SK-N-SH treated with all-trans-retinoic acid at 6 μM for 48 hours (cell line): ENCODE measurements at regions not wholly inside any gene's neighbourhood (a gene's known extent, or its start where the extent isn't known, plus 50 kb on each side); places are given as distances from the start of the nearest gene placed in this dataset.

Source experiments
- ATAC-seq: fragments of 200-7000 bp; cut with Tn5 transposase; 3 replicates; pipeline ENCODE4 v1.9.1; 2020; ENCODE audit warnings: mild to moderate bottlenecking, moderate library complexity
- BACH2 ChIP-seq: fragments of 250-450 bp; sonication (Bioruptor Pico); IDR thresholded peaks from 2 replicates; pipeline ENCODE4 v1.9.0; 2021; ENCODE audit warnings: mild to moderate bottlenecking, borderline replicate concordance
- CREB5 ChIP-seq: fragments of 250-450 bp; sonication (Bioruptor Pico); IDR thresholded peaks from 2 replicates; pipeline ENCODE4 v1.5.1; 2020; ENCODE audit warnings: low read depth, mild to moderate bottlenecking, moderate library complexity
- CSDC2 ChIP-seq: fragments of 250-450 bp; sonication (Bioruptor Pico); IDR thresholded peaks from 2 replicates; pipeline ENCODE4 v1.5.0; 2020; ENCODE audit warnings: mild to moderate bottlenecking, moderate library complexity
- CSRNP3 ChIP-seq: fragments of 250-450 bp; sonication (Bioruptor Pico); IDR thresholded peaks from 2 replicates; pipeline ENCODE4 v1.5.1; 2021; ENCODE audit warnings: mild to moderate bottlenecking, moderate library complexity
- ESRRG ChIP-seq: fragments of 250-450 bp; sonication (Bioruptor Pico); IDR thresholded peaks from 2 replicates; pipeline ENCODE4 v1.6.1; 2021; ENCODE audit warnings: mild to moderate bottlenecking
- OSR1 ChIP-seq: fragments of 250-450 bp; sonication (Bioruptor Pico); IDR thresholded peaks from 2 replicates; pipeline ENCODE4 v1.8.0; 2022; ENCODE audit warnings: moderate library complexity, mild to moderate bottlenecking, inconsistent platforms
- PATZ1 ChIP-seq: fragments of 250-450 bp; sonication (Bioruptor Pico); IDR thresholded peaks from 2 replicates; pipeline ENCODE4 v1.8.0; 2020; ENCODE audit warnings: mild to moderate bottlenecking, moderate library complexity, borderline replicate concordance
- POU6F1 ChIP-seq: fragments of 250-450 bp; sonication (Bioruptor Pico); IDR thresholded peaks from 2 replicates; pipeline ENCODE4 v1.8.0; 2021; ENCODE audit warnings: low read depth, mild to moderate bottlenecking, moderate library complexity, borderline replicate concordance
- PPARA ChIP-seq: fragments of 250-450 bp; sonication (Bioruptor Pico); IDR thresholded peaks from 2 replicates; pipeline ENCODE4 v1.5.0; 2020; ENCODE audit warnings: mild to moderate bottlenecking, borderline replicate concordance
- RARB ChIP-seq: fragments of 250-450 bp; sonication (Bioruptor Pico); IDR thresholded peaks from 2 replicates; pipeline ENCODE4 v1.8.0; 2021; ENCODE audit warnings: mild to moderate bottlenecking, moderate library complexity
- TCF4 ChIP-seq: fragments of 250-450 bp; sonication (Bioruptor Pico); IDR thresholded peaks from 2 replicates; pipeline ENCODE4 v1.8.0; 2021; ENCODE audit warnings: mild to moderate bottlenecking, moderate library complexity, borderline replicate concordance
- TSHZ2 ChIP-seq: fragments of 250-450 bp; sonication (Bioruptor Pico); IDR thresholded peaks from 2 replicates; pipeline ENCODE4 v1.5.0; 2020; ENCODE audit warnings: mild to moderate bottlenecking, moderate library complexity
- ZC3H10 ChIP-seq: fragments of 250-450 bp; sonication (Bioruptor Pico); IDR thresholded peaks from 2 replicates; pipeline ENCODE4 v1.5.1; 2021; ENCODE audit warnings: mild to moderate bottlenecking, moderate library complexity
- ZFP3 ChIP-seq: fragments of 250-450 bp; sonication (Bioruptor Pico); IDR thresholded peaks from 2 replicates; pipeline ENCODE4 v1.5.0; 2020; ENCODE audit warnings: mild to moderate bottlenecking, moderate library complexity
- ZFP30 ChIP-seq: fragments of 450-650 bp; formaldehyde crosslinking; IDR thresholded peaks from 2 replicates; pipeline ENCODE4 v1.5.0; 2022; ENCODE audit warnings: mild to moderate bottlenecking, moderate library complexity
- ZNF565 ChIP-seq: fragments of 450-650 bp; formaldehyde crosslinking; conservative IDR thresholded peaks from 2 replicates; pipeline ENCODE4 v1.5.0; 2020; ENCODE audit warnings: low read depth, mild to moderate bottlenecking, moderate library complexity
- ZNF70 ChIP-seq: fragments of 450-650 bp; formaldehyde crosslinking; IDR thresholded peaks from 2 replicates; pipeline ENCODE4 v1.5.0; 2020; ENCODE audit warnings: mild to moderate bottlenecking, moderate library complexity

- no peak for ATAC-seq
Measured at GRCh38 chr21:38077569-38077968, 161.3 kb upstream of the KCNJ6 start.

GRCh38 chr21:38080888-38081287 lies 164.6 kb upstream of the KCNJ6 start:
- no peak for ATAC-seq
- TF ChIP-seq PPARA (CRISPR knock-in tag), result no peak
- no peak for TF ChIP-seq TSHZ2 (CRISPR knock-in tag)
- no peak for TF ChIP-seq PATZ1
- TF ChIP-seq CREB5, result no peak
- no peak for TF ChIP-seq ZC3H10 (CRISPR knock-in tag)
- no peak for TF ChIP-seq ESRRG (CRISPR knock-in tag)
- TF ChIP-seq ZNF70 (CRISPR knock-in tag), result no peak
- no peak for TF ChIP-seq CSRNP3
- no peak for TF ChIP-seq TCF4 (CRISPR knock-in tag)
- no peak for TF ChIP-seq CSDC2 (CRISPR knock-in tag)
- TF ChIP-seq, all 23 proteins: peak for 0

More at GRCh38 chr21:38077569-38077968, 161.3 kb upstream of the KCNJ6 start:
- TF ChIP-seq ZNF70 (CRISPR knock-in tag), result no peak
- no peak for TF ChIP-seq RARB
- no peak for TF ChIP-seq CSDC2 (CRISPR knock-in tag)
- no peak for TF ChIP-seq ZC3H10 (CRISPR knock-in tag)
- no peak for TF ChIP-seq BACH2 (CRISPR knock-in tag)

- no peak for ATAC-seq
Measured at GRCh38 chr21:38081708-38082107, 165.5 kb upstream of the KCNJ6 start.

GRCh38 chr21:38082936-38083485 lies 166.8 kb upstream of the KCNJ6 start:
- ATAC-seq, result no peak
- TF ChIP-seq POU6F1 (CRISPR knock-in tag) (no peak), CSDC2 (CRISPR knock-in tag) (no peak), CSRNP3 (no peak), ZFP30 (CRISPR knock-in tag) (no peak), OSR1 (CRISPR knock-in tag) (no peak), ZNF565 (CRISPR knock-in tag) (no peak), ZFP3 (no peak), RARB (no peak)

More at GRCh38 chr21:38081708-38082107, 165.5 kb upstream of the KCNJ6 start:
- TF ChIP-seq TSHZ2 (CRISPR knock-in tag), result no peak
- no peak for TF ChIP-seq ZC3H10 (CRISPR knock-in tag)
